GM18517 (cell line): ENCODE measurements at regions not wholly inside any gene's neighbourhood (a gene's known extent, or its start where the extent isn't known, plus 50 kb on each side); places are given as distances from the start of the nearest gene placed in this dataset.

Experiments
- ATAC-seq: cut with Tn5 transposase; IDR thresholded peaks from one replicate; pipeline ENCODE4 v1.9.1; 2021; ENCODE audit warnings: mild to moderate bottlenecking, moderate library complexity; ENCODE audit not compliant: unreplicated experiment

DNA sequence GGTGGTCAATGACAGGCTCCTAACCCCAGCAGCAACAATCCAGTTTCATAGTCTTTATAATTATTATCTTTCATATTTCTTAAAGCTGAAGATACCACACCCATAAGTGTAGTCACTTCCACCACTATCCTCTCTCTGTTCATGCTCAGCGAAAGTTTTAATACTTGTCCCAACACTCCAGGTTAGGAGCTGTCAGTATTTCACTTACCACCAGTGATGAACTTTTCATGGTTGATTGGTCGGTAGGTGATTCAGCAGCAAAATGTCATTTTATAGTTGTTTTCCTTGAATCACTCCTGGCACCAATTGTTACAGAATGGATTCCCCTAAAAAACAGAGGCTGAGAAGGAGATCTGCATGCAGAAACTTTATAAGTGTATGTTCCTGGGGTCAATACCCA is 324.9 kb downstream of the CCDC85A start:
- no peak for ATAC-seq

DNA sequence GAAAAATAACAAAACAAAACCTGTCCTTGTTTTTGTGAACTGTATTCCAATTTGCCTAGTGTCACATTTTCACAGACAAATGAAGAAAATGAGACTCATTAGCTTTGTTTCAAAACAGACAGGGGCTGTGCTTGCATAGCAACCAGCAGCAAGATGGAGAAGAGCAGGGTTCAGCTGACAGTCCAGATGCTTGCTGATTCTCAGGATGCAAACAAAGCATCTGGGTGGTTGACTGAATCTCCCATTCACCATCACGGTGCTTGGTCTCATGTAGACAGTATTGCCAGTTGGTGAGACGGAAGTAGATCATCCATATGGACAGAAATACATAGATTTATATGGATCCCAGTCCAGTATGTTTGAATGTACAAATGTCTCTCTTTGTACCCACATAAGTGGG is 326.8 kb downstream of the CCDC85A start:
- ATAC-seq: no peak

GRCh38 chr2:56515399-56515798 is 331.6 kb downstream of the CCDC85A start:
- no peak for ATAC-seq

DNA sequence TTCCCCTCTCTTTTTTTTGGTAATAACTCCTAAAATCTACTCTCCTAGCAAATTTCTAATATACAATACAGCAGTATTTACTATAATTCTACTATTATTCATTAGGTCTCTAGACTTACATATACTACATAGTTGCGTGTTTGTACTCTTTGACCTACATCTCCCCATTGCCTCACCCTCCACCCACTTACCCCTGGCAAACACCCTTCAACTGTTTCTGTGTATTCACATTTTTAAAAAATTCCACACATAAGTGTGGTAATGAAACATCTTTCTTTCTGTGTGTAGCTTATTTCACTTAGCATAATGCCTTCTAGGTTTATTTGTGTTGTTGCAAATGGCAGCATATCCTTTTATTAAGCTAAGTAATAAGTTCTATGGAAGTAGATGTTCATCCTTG is 336.0 kb downstream of the CCDC85A start:
- no peak for ATAC-seq

DNA sequence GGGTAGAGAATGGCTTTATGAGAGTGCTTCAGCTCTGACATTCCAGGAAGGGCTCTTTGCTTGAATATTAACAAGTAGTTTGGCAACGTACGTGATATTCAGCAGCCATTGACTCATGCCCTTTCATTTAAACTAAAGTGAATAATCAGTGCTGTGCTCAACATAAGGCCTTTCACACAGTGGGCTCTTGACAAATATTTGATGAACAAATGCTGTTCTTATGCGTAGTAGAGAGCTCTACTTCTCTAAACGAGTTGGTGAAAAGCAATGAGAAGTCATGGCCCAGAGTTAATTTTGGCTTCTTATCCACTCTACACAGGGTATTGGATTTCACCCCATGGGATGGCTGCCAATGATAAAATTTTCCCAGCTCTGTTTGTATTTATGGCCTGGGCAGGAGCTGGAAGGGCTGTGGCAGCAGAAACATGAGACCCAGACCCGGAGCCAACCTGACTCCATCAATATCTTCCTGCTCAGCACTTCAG is 338.9 kb downstream of the CCDC85A start:
- ATAC-seq: no peak

DNA sequence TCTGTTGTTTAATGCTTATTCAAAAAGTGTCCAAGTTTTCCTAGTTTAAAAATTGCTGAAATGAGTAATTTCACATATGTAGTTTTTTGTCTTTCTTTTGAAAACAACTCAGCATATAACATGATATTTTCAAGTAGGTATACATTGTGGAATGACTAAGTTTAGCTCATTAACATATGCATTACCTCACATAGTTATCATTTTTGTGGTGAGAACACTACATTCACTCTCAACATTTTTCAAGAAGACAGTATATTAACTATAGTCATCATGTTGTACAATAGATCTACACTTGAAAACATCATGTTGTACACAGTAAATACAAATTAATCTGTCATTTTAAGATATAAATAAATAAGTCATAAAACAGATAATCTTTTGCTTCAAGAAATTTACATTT is 340.0 kb downstream of the CCDC85A start:
- no peak for ATAC-seq

- no peak for ATAC-seq
These were observed 348.1 kb downstream of the CCDC85A start for GRCh38 chr2:56531668-56532420.

GRCh38 chr2:56534321-56534720 is 350.5 kb downstream of the CCDC85A start:
- no peak for ATAC-seq

DNA sequence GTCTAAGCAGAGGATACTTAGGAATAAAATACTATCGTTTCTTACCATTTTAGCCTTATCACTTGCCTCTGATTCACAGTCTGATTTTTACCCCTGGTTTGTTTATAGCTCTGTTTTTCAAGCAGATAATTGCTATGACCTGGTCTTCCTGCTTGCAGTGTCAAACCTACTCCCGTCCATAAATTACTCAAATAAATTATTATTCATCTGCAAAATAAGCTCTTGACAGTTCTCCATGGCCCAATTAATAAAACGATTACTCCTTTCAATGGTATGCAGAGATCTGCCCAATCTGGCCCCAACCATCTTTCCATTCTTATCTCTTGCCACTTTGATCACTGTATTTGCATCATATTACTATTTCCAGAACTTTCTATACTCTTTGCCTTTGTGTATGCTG is 354.0 kb downstream of the CCDC85A start:
- ATAC-seq: no peak

- ATAC-seq: no peak
These were observed 355.8 kb downstream of the CCDC85A start for GRCh38 chr2:56539618-56540017.

DNA sequence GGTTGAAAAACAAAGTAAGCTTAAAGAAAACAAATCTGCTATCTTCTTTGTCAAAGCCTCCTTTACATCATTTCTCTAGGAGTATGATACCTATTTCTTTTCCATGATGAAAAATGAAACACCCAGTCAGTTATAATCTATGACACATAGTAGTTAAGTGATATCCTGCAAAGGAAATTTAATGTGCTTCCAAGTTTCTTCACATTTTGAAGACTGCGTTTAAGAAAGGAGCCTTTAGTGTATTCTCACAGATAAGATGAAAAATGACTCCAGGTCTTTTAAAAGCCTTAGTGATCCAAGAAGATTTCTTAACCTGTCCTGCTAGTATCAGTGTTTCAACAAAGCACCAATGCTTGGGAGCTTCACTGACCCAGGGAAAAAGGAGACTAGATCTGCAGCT is 356.7 kb downstream of the CCDC85A start:
- no peak for ATAC-seq

- no peak for ATAC-seq
These were observed 357.1 kb downstream of the CCDC85A start for GRCh38 chr2:56540916-56541315.

- ATAC-seq: no peak
These were observed 358.4 kb downstream of the CCDC85A start for GRCh38 chr2:56542213-56542612.

DNA sequence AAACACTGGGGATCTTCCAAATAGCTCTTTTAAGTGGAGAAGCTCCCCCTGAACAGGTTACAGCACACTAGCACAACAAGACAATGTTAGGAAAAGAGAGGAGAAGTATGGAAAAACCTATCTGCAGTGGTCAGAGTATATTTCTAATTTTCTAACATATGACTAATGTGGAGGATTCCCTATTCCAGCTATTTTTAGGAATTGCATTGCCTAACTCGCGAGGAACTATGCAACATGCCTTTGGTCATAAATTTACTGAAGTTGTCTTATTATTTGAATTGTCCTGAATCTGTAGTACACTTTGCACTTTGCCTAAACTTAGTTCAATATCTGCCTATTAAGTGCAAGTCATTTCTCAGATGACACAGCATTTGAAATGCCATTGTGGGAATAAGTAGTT is 381.4 kb downstream of the CCDC85A start:
- ATAC-seq: no peak

- no peak for ATAC-seq
These were observed 387.3 kb downstream of the CCDC85A start for GRCh38 chr2:56571074-56571473.

- no peak for ATAC-seq
These were observed 392.2 kb downstream of the CCDC85A start for GRCh38 chr2:56576001-56576400.

- ATAC-seq: no peak
These were observed 396.5 kb downstream of the CCDC85A start for GRCh38 chr2:56580242-56580641.

- no peak for ATAC-seq
These were observed 398.8 kb downstream of the CCDC85A start for GRCh38 chr2:56582570-56582969.

- no peak for ATAC-seq
These were observed 400.1 kb downstream of the CCDC85A start for GRCh38 chr2:56583796-56584315.

DNA sequence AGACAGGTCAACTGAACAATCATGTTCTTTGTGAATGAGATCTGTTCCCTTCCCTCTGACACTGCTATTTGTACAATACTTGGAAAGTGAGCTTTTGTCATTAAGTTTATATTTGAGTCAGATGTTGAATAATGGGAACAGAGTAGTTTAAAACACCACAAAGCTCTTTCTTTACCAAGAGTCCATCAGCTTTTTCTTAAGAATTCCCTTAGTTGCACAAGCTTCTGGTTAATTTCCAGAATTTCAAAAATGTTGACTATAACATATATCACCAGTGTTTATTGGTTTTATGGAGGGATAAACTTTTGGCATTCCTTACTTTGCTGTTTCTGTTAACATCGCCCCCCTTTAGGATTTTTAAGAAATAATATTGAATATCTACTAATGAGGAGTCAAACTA is 403.7 kb downstream of the CCDC85A start:
- ATAC-seq: no peak

DNA sequence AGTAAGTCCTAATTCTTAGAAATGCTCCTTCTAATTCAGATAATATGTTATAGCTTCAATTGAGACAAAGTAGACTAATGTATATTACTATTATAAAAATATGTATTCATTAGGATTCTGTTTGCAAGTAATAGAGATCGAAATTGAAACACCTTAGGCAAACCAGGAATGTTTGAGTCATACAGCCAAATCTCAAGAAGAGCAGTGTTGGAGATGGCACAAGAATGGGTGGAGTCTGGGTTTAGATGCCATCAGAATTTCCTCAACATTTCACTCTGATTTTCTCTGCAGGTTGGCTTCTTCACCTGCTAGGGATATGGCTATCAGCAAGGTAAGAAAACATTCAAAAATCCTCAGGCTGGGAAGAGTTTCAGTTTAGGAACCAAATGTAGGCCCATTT is 405.4 kb downstream of the CCDC85A start:
- ATAC-seq: no peak

DNA sequence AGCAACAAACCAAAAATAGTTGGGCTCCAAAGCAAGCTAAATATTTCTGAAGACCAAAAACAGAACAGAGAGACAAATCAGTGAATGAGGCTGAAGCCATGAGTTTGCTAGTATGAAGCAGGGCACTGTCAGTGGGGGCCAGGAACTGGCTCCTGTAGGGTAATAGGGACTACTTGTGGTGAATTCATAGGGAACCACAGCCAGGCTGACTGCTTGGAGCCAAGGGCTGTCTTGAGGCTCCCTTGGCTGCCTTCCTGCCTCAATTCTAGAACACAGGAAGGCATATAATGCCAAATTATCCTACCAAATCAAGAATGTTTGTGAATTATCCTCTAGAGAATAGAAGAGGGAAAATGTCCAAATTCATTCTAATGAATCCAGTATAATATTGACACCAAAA is 406.0 kb downstream of the CCDC85A start:
- ATAC-seq: no peak

DNA sequence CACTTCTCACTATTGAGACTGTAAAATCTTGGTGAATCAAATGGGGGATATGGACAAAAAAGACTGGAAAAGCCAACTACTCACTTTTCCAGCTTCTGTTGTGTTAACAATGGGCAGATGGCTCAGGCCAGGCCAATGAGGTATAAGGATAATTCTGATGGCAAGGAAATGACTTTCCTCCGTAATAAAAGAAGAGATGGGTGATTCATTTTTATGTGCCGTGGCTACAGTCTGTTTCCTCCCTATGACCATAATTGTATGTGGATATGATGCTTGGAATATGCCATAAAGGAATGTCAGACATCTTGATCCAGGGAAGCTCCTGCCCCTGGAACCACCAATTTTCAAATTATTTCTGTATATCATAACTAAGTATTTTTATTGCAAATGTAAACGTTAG is 406.8 kb downstream of the CCDC85A start:
- no peak for ATAC-seq
